ENCODE measurements at regions not wholly inside any gene's neighbourhood (a gene's known extent, or its start where the extent isn't known, plus 50 kb on each side); places are given as distances from the start of the nearest gene placed in this dataset.
"Not testable (repeated sequence)": the region's sequence is repeated elsewhere in the genome, so short reads cannot be mapped to it uniquely, and the experiment has no call there.

DNA sequence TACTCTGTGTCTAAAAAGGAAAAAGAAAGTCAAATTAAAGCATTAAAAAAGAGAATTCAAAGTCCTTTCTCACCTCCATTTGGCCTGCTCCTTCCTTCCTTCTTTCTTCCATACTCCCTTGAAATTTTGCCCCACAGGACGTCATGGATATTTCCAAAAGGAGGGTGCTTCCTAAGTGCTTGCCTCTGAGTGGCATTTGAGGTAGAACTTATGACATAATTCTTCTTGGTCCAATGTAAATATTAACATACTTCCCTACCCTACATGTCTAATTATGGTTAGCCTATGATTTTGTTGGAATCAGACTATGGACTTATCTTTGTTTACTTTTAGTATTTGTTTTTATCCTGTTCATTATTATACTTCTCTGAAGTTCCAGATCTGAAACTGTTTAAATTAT, 132.3 kb downstream of the PFDN4 start:
- Mint-ChIP-seq H3K4me3 (no peak overlapping the region), H3K9me3 (peaks cover 5% of the 10 kb centered on the region), H3K4me1 (ENCODE audit: low read depth) (peaks cover 7% of the 10 kb centered on the region), H3K36me3 (ENCODE audit: low read depth) (no peaks in the 10 kb centered on the region), H3K27ac (no peak overlapping the region), H3K27me3 (ENCODE audit: insufficient read depth) (no peaks in the 10 kb centered on the region)
- intact Hi-C loops (cut with micrococcal nuclease), result no loop called here
- no peak for DNase-seq (ENCODE audit: low spot score)

DNA sequence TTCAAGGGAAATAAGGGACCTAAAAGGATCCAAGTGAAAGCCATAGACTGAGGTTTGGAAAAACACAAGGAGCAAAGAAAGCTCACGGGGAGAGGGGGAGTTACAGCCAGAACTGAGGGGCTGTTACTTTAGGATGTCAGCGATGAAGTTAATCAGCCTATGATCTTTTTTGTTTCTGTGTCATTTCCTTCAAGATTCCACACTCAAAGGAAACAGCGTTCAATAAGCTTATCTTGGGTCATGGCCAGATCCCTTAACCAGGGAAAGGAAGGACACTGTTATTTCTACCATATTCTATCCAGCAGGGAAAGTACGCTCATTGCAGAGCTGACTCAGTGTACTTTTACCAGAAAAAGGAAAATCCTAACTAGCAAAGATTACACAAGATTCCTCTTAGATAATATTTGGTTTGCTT, 132.8 kb downstream of the PFDN4 start:
- DNase-seq (ENCODE audit: low spot score), result no peak
- Mint-ChIP-seq H3K27me3 (ENCODE audit: insufficient read depth) (no peaks in the 10 kb centered on the region), H3K27ac (no peak overlapping the region), H3K36me3 (ENCODE audit: low read depth) (no peaks in the 10 kb centered on the region), H3K9me3 (peaks cover 5% of the 10 kb centered on the region), H3K4me3 (no peak overlapping the region), H3K4me1 (ENCODE audit: low read depth) (peaks cover 12% of the 10 kb centered on the region)
- intact Hi-C loops (cut with micrococcal nuclease), result no loop called here

DNA sequence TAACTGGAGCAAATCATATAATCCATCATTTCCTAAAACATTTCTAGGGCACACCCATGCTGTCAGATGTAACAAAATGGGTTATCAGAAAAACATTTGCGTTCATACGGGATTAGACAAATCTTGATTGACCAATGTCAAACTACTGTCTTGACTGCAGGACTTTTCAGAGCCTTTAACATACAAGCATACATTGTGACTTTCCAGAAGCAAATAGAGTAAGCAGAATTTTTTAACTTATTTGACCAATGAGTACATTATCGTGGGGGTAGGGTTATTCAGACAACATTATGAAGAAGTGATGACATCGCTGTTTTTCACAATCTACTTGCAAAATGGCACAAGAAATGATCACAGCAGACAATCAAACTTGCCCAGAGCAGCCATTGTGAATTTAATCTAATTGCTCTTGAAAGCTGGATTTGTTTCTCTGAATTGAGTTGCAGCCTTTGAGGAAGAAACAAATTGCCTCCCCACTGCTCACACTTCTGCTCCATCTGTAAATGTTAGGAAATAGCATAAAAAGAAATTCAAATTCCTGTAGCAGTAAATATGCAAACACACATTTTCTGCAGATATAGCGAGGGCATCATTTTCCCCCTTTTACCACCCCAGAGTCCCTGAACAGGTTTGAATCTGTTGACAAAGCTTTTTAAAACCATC, 133.0 kb upstream of the DOK5 start:
- peaks cover 5% of the 10 kb centered on the region for H3K9me3 Mint-ChIP-seq
- H3K27ac Mint-ChIP-seq, result no peak overlapping the region
- no peaks in the 10 kb centered on the region for H3K27me3 Mint-ChIP-seq (ENCODE audit: insufficient read depth)
- H3K4me1 Mint-ChIP-seq (ENCODE audit: low read depth), result peaks cover 20% of the 10 kb centered on the region
- no peaks in the 10 kb centered on the region for H3K36me3 Mint-ChIP-seq (ENCODE audit: low read depth)
- DNase-seq (ENCODE audit: low spot score), result no peak
- H3K4me3 Mint-ChIP-seq, result no peak overlapping the region
- intact Hi-C loops (cut with micrococcal nuclease), result no loop called here

DNA sequence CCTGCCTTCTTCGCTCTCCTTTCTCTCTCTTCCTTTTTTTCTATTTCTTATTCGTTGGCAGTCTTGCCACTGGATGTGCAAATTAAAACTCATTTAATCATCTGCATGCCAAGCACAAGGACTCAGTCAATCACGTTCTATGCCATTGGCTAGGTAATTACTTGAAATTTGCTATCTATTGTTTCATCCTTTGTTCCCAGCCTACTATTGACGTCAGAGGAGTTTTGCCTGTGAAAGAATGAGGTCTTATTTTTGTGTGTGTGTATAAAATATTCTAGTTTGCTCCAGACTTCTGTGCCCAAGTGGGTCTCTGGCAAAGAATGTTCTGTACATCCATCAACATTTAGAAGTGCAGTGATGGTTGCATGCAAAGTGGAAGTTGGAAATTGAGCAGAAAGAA, 132.3 kb upstream of the DOK5 start:
- no peak overlapping the region for H3K4me3 Mint-ChIP-seq

DNA sequence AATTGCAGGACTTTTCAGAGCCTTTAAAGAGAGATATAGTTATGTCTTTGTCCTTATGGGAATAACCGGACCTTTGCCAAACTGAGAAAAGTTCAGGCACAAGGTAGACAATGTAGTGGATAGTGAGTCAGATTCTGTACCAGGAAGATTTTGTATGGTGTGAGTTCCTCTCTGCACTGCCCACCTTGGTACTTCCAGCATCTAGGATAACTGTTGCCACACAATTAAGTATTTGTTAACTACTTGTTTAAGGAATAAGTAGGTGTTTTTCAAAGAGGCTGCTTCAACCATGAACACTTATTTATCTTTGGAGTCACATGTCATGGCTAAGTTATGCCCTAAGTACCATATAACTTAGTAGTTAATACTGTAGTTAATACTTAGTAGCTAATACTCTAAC, 131.8 kb upstream of the DOK5 start:
- Mint-ChIP-seq H3K9me3 (peaks cover 5% of the 10 kb centered on the region), H3K36me3 (ENCODE audit: low read depth) (peaks cover 2% of the 10 kb centered on the region), H3K4me1 (ENCODE audit: low read depth) (peaks cover 20% of the 10 kb centered on the region), H3K4me3 (no peak overlapping the region), H3K27ac (no peak overlapping the region), H3K27me3 (ENCODE audit: insufficient read depth) (no peaks in the 10 kb centered on the region)
- DNase-seq (ENCODE audit: low spot score), result no peak
- intact Hi-C loops (cut with micrococcal nuclease), result no loop called here

More for the DNA sequence above, 132.3 kb upstream of the DOK5 start:
- intact Hi-C loops (cut with micrococcal nuclease), result no loop called here
- Mint-ChIP-seq H3K36me3 (ENCODE audit: low read depth) (no peaks in the 10 kb centered on the region), H3K9me3 (peaks cover 5% of the 10 kb centered on the region), H3K27ac (no peak overlapping the region), H3K27me3 (ENCODE audit: insufficient read depth) (no peaks in the 10 kb centered on the region), H3K4me1 (ENCODE audit: low read depth) (peaks cover 20% of the 10 kb centered on the region)
- no peak for DNase-seq (ENCODE audit: low spot score)

DNA sequence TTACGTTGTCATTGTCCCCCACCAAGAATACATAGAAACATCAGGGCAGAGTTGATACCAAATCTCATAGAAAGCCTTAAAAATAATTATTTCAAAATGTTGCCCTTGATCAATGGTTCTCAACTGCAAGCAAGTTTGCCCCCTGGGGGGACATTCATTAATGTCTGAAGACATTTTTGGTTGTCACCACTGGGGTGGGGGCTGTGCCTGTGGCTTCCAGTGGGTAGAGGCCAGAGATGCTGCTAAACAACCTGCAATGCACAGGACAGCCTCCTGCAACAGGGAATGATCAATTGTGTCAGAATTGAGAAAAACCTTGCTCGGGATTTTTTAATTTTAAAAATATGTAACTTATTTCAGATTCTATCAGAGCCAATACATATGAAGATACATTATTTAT, 130.6 kb upstream of the DOK5 start:
- H3K27me3 Mint-ChIP-seq (ENCODE audit: insufficient read depth), result no peaks in the 10 kb centered on the region
- peaks cover 3% of the 10 kb centered on the region for H3K36me3 Mint-ChIP-seq (ENCODE audit: low read depth)
- DNase-seq (ENCODE audit: low spot score), result no peak
- H3K27ac Mint-ChIP-seq, result no peak overlapping the region
- no peak overlapping the region for H3K4me3 Mint-ChIP-seq
- intact Hi-C loops (cut with micrococcal nuclease), result loop anchor here (1.0 kb wide), 1 partner anchor 8 kb away; no protein-coding TSS in a partner anchor
- H3K9me3 Mint-ChIP-seq, result no peaks in the 10 kb centered on the region
- H3K4me1 Mint-ChIP-seq (ENCODE audit: low read depth), result peaks cover 20% of the 10 kb centered on the region

DNA sequence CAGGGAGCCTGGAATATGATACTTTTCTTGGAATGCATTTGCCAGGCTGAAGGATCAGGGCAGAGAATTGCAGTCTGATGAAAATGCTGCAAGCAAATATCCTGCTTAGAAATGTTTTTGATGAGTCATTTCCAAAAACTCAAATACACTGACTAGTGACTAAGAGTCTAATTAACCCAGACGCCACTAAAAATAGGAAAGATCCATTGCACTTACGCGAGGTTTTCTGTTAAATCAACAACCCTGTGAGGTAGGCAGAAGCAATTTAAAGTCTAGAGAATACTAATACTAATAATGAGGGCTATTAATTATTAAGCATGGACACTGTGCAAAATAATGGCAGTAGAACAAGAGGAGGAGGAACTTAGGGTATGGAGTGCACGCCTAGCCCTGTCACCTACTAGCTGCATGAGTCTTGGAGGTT, 130.1 kb upstream of the DOK5 start:
- H3K36me3 Mint-ChIP-seq (ENCODE audit: low read depth), result peaks cover 3% of the 10 kb centered on the region
- H3K4me1 Mint-ChIP-seq (ENCODE audit: low read depth), result peaks cover 21% of the 10 kb centered on the region
- intact Hi-C loops (cut with micrococcal nuclease), result loop anchor here (1.0 kb wide), 1 partner anchor 8 kb away; no protein-coding TSS in a partner anchor
- no peak for DNase-seq (ENCODE audit: low spot score)
- no peak overlapping the region for H3K4me3 Mint-ChIP-seq
- peaks cover under 1% of the 10 kb centered on the region for H3K9me3 Mint-ChIP-seq
- peak overlapping the region; percentile 65 for H3K27ac Mint-ChIP-seq
- H3K27me3 Mint-ChIP-seq (ENCODE audit: insufficient read depth), result no peaks in the 10 kb centered on the region

DNA sequence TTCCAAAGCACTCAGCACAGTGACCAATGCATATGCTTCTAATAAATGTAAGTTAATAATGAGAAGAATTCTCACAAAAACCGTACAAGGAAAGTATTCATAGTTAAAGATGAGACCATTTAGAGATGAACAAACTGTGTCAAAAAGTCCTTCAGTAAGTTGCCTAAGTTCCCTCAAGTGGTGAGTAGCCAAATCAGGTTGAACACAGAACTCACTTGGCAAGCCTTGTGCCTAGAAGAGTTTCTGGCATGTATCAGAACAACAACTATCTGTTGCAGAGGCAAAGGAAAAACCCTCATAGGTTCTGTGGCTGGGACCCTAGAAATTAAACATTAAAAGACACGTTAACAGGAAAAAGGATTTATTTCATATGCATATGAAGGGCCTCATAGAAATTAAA, 129.6 kb upstream of the DOK5 start:
- intact Hi-C loops (cut with micrococcal nuclease), result loop anchor here (1.0 kb wide), 1 partner anchor 7 kb away; no protein-coding TSS in a partner anchor
- H3K27me3 Mint-ChIP-seq (ENCODE audit: insufficient read depth), result no peaks in the 10 kb centered on the region
- peaks cover 25% of the 10 kb centered on the region for H3K4me1 Mint-ChIP-seq (ENCODE audit: low read depth)

DNA sequence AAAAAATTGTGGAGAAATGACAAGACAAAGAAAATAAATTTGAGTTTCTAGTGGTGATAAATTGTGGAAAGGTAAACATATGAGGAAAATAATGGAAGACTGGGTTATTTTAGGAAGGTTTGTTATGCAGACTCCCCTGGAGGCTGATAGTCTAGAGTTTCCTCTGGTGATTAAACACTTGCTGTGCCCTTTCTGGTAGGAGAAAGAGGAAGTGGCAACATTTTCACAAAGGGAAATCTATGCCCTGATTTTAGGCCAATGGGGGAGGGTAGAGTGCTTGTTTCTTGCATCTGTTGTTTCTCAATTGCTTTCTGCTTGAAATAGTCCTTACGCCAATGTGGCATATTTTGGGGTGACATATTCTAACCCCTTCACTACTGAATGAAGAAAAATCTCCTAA, 129.1 kb upstream of the DOK5 start:
- peaks cover 4% of the 10 kb centered on the region for H3K9me3 Mint-ChIP-seq

More for the DNA sequence above, 129.6 kb upstream of the DOK5 start:
- Mint-ChIP-seq H3K36me3 (ENCODE audit: low read depth) (peaks cover 3% of the 10 kb centered on the region), H3K4me3 (no peak overlapping the region), H3K27ac (peak overlapping the region; percentile 0), H3K9me3 (peaks cover 4% of the 10 kb centered on the region)
- DNase-seq (ENCODE audit: low spot score), result no peak

DNA sequence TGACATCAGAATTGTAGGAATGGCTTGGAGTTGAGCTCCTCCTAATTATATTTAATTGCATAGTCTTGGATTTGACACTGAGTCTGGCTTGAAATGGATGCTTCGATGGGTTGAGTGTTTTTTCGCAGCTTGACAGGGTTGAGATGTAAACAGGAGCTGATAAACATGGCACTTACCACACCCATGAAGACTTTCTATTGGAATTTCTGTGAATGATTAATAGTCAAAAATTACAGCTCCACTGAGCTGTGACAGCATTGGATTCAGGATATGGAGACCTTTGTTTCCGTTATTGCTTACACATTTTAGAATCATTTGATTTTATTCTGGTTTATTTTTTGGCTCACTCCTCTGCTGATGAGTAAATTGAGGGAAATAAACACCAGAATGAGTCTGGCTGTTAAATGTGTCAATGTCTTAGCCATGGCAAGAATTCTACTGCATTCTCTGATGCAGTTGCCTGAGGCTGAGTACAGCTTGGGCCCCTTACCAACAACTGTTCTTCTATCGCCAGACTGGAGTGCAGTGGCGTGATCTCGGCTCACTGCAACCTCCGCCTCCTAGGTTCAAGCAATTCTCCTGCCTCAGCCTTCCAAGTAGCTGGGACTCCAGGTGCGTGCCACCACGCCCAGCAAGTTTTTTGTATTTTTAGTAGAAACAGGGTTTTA, 128.1 kb upstream of the DOK5 start:
- intact Hi-C loops (cut with micrococcal nuclease), result no loop called here
- no peak overlapping the region for H3K4me3 Mint-ChIP-seq
- peaks cover 4% of the 10 kb centered on the region for H3K9me3 Mint-ChIP-seq

More for the DNA sequence above, 129.1 kb upstream of the DOK5 start:
- intact Hi-C loops (cut with micrococcal nuclease), result no loop called here
- Mint-ChIP-seq H3K4me3 (no peak overlapping the region), H3K27ac (no peak overlapping the region), H3K36me3 (ENCODE audit: low read depth) (peaks cover 3% of the 10 kb centered on the region), H3K4me1 (ENCODE audit: low read depth) (peaks cover 26% of the 10 kb centered on the region), H3K27me3 (ENCODE audit: insufficient read depth) (no peaks in the 10 kb centered on the region)
- DNase-seq (ENCODE audit: low spot score), result no peak

DNA sequence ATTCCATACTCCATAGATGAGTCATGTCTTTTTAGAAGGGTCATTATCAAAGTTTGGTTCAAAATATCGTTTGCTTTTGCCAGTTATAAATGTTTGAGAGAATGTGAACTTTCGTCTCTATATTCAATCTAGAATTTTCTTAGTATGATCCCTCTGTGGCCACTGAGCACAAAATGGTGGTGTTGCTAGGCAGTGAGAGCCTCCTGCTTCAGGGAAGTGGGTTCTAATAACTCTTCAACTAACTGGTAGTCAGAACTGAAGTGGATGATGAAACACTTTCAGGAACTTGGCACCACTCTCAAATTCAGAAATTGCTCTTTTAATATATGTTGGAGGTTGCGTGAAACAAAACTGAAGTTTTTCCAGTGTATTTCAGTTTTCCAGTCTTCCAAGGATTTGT, 125.0 kb upstream of the DOK5 start:
- peaks cover 43% of the 10 kb centered on the region for H3K4me1 Mint-ChIP-seq (ENCODE audit: low read depth)
- no peaks in the 10 kb centered on the region for H3K27me3 Mint-ChIP-seq (ENCODE audit: insufficient read depth)
- H3K36me3 Mint-ChIP-seq (ENCODE audit: low read depth), result peaks cover 3% of the 10 kb centered on the region
- no peak for DNase-seq (ENCODE audit: low spot score)
- H3K4me3 Mint-ChIP-seq, result no peak overlapping the region
- peak overlapping the region; percentile 25 for H3K27ac Mint-ChIP-seq
- intact Hi-C loops (cut with micrococcal nuclease), result loop anchor here (2.0 to 5.0 kb wide), 3 partner anchors 124 to 143 kb away; partner anchors contain the start of genes DOK5 and PFDN4
- peaks cover 8% of the 10 kb centered on the region for H3K9me3 Mint-ChIP-seq

More for the DNA sequence above, 128.1 kb upstream of the DOK5 start:
- Mint-ChIP-seq H3K27ac (no peak overlapping the region), H3K27me3 (ENCODE audit: insufficient read depth) (no peaks in the 10 kb centered on the region), H3K4me1 (ENCODE audit: low read depth) (peaks cover 34% of the 10 kb centered on the region), H3K36me3 (ENCODE audit: low read depth) (peaks cover 3% of the 10 kb centered on the region)
- DNase-seq (ENCODE audit: low spot score), result no peak

DNA sequence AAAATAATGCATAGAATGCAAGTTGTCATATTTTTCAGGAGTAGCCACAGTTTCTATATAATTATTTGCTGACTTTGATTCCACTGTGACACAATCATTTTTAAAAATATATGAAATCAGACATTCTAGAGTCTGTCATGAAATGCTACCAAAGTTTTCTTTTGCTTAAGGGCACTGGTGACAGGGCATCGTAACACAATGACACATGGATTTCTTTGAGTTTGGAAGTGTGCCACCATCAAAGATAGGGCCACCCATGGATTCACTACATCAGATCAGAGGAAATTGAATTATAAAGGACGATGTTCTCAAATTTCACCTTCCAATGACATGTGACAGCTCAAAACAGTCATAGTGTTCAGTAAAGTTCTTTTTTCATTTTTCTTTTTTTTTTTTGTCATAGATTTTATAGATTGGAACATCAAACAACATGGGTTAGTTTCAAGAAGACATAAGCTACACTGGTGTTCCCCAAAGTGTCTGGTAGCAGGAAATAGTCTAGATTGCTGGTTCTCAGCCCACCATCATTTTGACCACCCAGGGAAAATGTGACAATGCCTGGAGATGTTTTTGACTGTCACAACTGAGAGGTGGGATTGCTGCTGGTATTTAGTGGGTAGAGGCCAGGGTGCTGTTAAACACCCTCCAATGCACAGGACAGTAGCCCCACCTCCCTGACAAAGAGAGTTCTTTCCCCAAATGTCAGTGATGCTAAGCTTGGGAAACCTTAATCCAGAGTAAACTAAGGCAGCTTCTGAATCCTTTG, 123.8 kb upstream of the DOK5 start:
- H3K4me1 Mint-ChIP-seq (ENCODE audit: low read depth), result peaks cover 32% of the 10 kb centered on the region
- no peak for DNase-seq (ENCODE audit: low spot score)
- intact Hi-C loops (cut with micrococcal nuclease), result loop anchor here (2.0 to 5.0 kb wide), 3 partner anchors 123 to 144 kb away; partner anchors contain the start of genes DOK5 and PFDN4
- H3K36me3 Mint-ChIP-seq (ENCODE audit: low read depth), result peaks cover 3% of the 10 kb centered on the region
- no peaks in the 10 kb centered on the region for H3K27me3 Mint-ChIP-seq (ENCODE audit: insufficient read depth)
- H3K9me3 Mint-ChIP-seq, result peaks cover 8% of the 10 kb centered on the region
- no peak overlapping the region for H3K4me3 Mint-ChIP-seq
- H3K27ac Mint-ChIP-seq, result peak overlapping the region; percentile 59

DNA sequence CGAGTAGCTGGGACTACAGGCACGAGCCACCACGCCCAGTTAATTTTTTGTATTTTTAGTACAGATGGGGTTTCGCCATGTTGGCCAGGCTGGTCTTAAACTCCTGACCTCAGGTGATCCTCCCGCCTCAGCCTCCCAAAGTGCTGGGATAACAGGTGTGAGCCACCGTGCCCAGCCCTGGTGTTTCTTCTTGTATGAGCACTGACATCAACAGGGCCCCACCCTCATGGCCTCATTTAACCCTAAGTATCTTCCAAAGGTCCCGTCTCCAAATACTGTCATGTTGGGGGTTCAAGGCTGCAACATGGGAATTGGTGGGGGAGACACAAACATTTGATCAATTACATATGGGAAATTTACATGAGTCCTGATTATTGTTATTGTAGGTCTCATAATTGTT, 122.9 kb upstream of the DOK5 start:
- peaks cover 29% of the 10 kb centered on the region for H3K4me1 Mint-ChIP-seq (ENCODE audit: low read depth)
- not testable (repeated sequence) for H3K4me3 Mint-ChIP-seq; H3K27me3 Mint-ChIP-seq (ENCODE audit: insufficient read depth); H3K36me3 Mint-ChIP-seq (ENCODE audit: low read depth); H3K9me3 Mint-ChIP-seq; DNase-seq (ENCODE audit: low spot score); H3K27ac Mint-ChIP-seq
- intact Hi-C loops (cut with micrococcal nuclease), result loop anchor here (5.0 kb wide), 2 partner anchors 130 to 145 kb away; partner anchors contain the start of gene PFDN4

All from activated T-helper 1 cell treated with anti-CD3 and anti-CD28 coated beads, Interleukin-12 subunit alpha, Interleukin-12 subunit beta, Interleukin-2, Interleukin-4 antibody, amounts not matched to agents 30 ng/mL and 10 ng/mL and 1 ng/mL, durations not matched to agents 14 hours and 24 hours and 36 hours (primary cell).